HG03025 (cell line): ENCODE measurements at regions not wholly inside any gene's neighbourhood (a gene's known extent, or its start where the extent isn't known, plus 50 kb on each side); places are given as distances from the start of the nearest gene placed in this dataset.

ENCODE experiments used
- ATAC-seq: cut with Tn5 transposase; IDR thresholded peaks from one replicate; pipeline ENCODE4 v1.9.1; 2021; ENCODE audit warnings: mild to moderate bottlenecking, moderate library complexity; ENCODE audit not compliant: unreplicated experiment, low FRiP score

GRCh38 chr22:47398921-47399790, 636.7 kb downstream of the TBC1D22A start:
- ATAC-seq: no peak

- no peak for ATAC-seq
These were observed 636.0 kb downstream of the TBC1D22A start for GRCh38 chr22:47398491-47398890.

GRCh38 chr22:47397673-47398072, 635.2 kb downstream of the TBC1D22A start:
- no peak for ATAC-seq

- ATAC-seq: no peak
These were observed 634.1 kb downstream of the TBC1D22A start for GRCh38 chr22:47396515-47396914.

GRCh38 chr22:47396105-47396504, 633.7 kb downstream of the TBC1D22A start:
- ATAC-seq: no peak

- no peak for ATAC-seq
These were observed 633.0 kb downstream of the TBC1D22A start for GRCh38 chr22:47395481-47395880.

GRCh38 chr22:47394504-47395440, 632.3 kb downstream of the TBC1D22A start:
- no peak for ATAC-seq

- no peak for ATAC-seq
These were observed 630.7 kb downstream of the TBC1D22A start for GRCh38 chr22:47393191-47393590.

GRCh38 chr22:47392729-47393128, 630.3 kb downstream of the TBC1D22A start:
- no peak for ATAC-seq

- ATAC-seq: no peak
These were observed 629.6 kb downstream of the TBC1D22A start for GRCh38 chr22:47392054-47392347.

GRCh38 chr22:47391169-47392053, 629.0 kb downstream of the TBC1D22A start:
- no peak for ATAC-seq

- no peak for ATAC-seq
These were observed 627.8 kb downstream of the TBC1D22A start for GRCh38 chr22:47390026-47390970.

- ATAC-seq: no peak
These were observed 626.8 kb downstream of the TBC1D22A start for GRCh38 chr22:47389201-47389600.

GRCh38 chr22:47388778-47389177, 626.3 kb downstream of the TBC1D22A start:
- no peak for ATAC-seq

- ATAC-seq: no peak
These were observed 625.9 kb downstream of the TBC1D22A start for GRCh38 chr22:47388331-47388730.

- ATAC-seq: no peak
These were observed 624.5 kb downstream of the TBC1D22A start for GRCh38 chr22:47386812-47387510.

GRCh38 chr22:47384977-47385376, 622.5 kb downstream of the TBC1D22A start:
- ATAC-seq: no peak

GRCh38 chr22:47382164-47382890, 619.9 kb downstream of the TBC1D22A start:
- no peak for ATAC-seq
